Sigmoid colon (tissue), 4 donors: ENCODE measurements at regions not wholly inside any gene's neighbourhood (a gene's known extent, or its start where the extent isn't known, plus 50 kb on each side); places are given as distances from the start of the nearest gene placed in this dataset.

Source experiments
- CTCF ChIP-seq, 4 experiments: fragments of 450-650 bp in 3 of 4; fragments of 200-600 bp in 1 of 4; IDR thresholded peaks; one replicate each; pipeline ENCODE4 v1.5.1; 2016 to 2019; ENCODE audit warnings: antibody characterized with exemption in 4 of 4, mild to moderate bottlenecking in 3 of 4, moderate library complexity in 2 of 4
- EP300 ChIP-seq, 4 donors: sonication (generic); formaldehyde crosslinking; IDR thresholded peaks; one replicate each; pipeline ENCODE4 v1.6.1; 2017; ENCODE audit warnings: antibody characterized with exemption in 4 of 4
- POLR2A ChIP-seq, 2 donors: fragments of 450-650 bp; IDR thresholded peaks; one replicate each; pipeline ENCODE4 v1.6.1; 2016; ENCODE audit warnings: antibody characterized with exemption in 2 of 2, mild to moderate bottlenecking in 2 of 2, moderate library complexity in 2 of 2
- POLR2AphosphoS5 ChIP-seq, 4 donors: sonication (generic); formaldehyde crosslinking; IDR thresholded peaks; one replicate each; pipeline ENCODE4 v1.6.1; 2017; ENCODE audit warnings: antibody characterized with exemption in 4 of 4

- TF ChIP-seq CTCF (IDR thresholded peaks at IDR 0.05) (no peak), EP300 (IDR thresholded peaks at IDR 0.05) (no peak), POLR2A (IDR thresholded peaks at IDR 0.05) (no peak), POLR2AphosphoS5 (IDR thresholded peaks at IDR 0.05) (no peak)
Observed at GRCh38 chr4:13728761-13729160, 101.2 kb upstream of the BOD1L1 start.
